Right lobe of liver (tissue), 4 donors: ENCODE measurements at regions not wholly inside any gene's neighbourhood (a gene's known extent, or its start where the extent isn't known, plus 50 kb on each side); places are given as distances from the start of the nearest gene placed in this dataset.

Source experiments
- POLR2A ChIP-seq: fragments of 450-650 bp; IDR thresholded peaks from one replicate; pipeline ENCODE4 v1.6.1; 2017; ENCODE audit warnings: antibody characterized with exemption, mild to moderate bottlenecking
- TF ChIP-seq, protein P1 (sequence below), 4 donors: fragments of 200-600 bp in 3 of 4; fragments of 450-650 bp in 1 of 4; IDR thresholded peaks; one replicate each; pipeline versions ENCODE4 v1.5.1 to v1.8.0; 2016 to 2022; ENCODE audit warnings: antibody characterized with exemption in 4 of 4, mild to moderate bottlenecking in 2 of 4
- donor health status: DM: no; HTN: no; CAD: no.
- donor health status: DM: no; HTN: no; CAD: no.
- donor health status: DM: no; HTN: yes; CAD: no.

DNA sequence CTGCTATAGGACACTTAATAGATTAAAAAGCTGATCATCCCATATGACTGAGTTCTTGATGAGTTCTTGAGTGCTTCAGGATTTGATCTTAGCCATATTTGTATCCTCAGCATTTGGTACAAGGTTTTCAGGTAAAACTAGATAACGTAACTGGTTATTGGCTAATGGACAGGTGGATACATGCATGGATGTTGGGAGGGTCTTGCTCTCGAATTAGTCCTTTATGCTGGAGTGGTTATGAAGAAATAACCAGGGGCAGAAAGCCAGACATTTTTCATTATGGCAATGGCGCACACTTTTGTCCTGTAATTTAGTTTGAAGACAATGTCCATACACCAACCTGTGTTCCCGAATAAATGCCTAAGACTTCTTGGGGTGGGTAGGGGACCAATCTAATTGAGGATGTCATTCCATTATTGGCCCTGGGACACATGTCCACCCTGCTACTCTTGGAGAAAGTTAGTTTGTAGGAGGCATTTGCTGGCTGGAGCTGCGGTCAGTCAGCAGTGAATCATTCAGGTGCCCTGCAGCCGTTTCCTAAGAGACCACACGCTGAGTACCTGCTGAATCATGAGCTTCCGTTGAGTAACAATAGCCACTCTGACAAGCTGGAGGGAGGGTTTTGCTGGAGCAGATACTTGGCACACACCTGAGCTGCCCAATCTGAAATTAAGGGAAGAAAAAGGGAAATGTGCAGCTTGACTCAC lies 194.4 kb downstream of the FOXA2 start:
- TF ChIP-seq, protein P1, sequence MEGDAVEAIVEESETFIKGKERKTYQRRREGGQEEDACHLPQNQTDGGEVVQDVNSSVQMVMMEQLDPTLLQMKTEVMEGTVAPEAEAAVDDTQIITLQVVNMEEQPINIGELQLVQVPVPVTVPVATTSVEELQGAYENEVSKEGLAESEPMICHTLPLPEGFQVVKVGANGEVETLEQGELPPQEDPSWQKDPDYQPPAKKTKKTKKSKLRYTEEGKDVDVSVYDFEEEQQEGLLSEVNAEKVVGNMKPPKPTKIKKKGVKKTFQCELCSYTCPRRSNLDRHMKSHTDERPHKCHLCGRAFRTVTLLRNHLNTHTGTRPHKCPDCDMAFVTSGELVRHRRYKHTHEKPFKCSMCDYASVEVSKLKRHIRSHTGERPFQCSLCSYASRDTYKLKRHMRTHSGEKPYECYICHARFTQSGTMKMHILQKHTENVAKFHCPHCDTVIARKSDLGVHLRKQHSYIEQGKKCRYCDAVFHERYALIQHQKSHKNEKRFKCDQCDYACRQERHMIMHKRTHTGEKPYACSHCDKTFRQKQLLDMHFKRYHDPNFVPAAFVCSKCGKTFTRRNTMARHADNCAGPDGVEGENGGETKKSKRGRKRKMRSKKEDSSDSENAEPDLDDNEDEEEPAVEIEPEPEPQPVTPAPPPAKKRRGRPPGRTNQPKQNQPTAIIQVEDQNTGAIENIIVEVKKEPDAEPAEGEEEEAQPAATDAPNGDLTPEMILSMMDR (IDR thresholded peaks at IDR 0.05) = no peak
- TF ChIP-seq POLR2A = no peak
